A673 (cell line): ENCODE measurements at regions not wholly inside any gene's neighbourhood (a gene's known extent, or its start where the extent isn't known, plus 50 kb on each side); places are given as distances from the start of the nearest gene placed in this dataset.

Experiments
- BruUV-seq: library from RNA; stranded (reverse); fragments of 400-500 nt; replicated peaks from 2 replicates; lab custom pipeline; 2021; lab: Mats Ljungman, UMichigan
- CTCF ChIA-PET: fragments of 300-600 bp; sonication (Branson Sonifier 250); formaldehyde crosslinking; loops from one replicate; lab custom pipeline; 2022; ENCODE audit warnings: antibody characterized with exemption; lab: Charles Lee
- POLR2A ChIA-PET: fragments of 300-600 bp; sonication (Branson Sonifier 250); formaldehyde crosslinking; loops from one replicate; lab custom pipeline; 2022; ENCODE audit warnings: antibody characterized with exemption; ENCODE audit not compliant: low non-redundant PET; lab: Charles Lee
- DNase-seq: peaks from one replicate; pipeline ENCODE4 v3.0.0-alpha.2; 2015; ENCODE audit warnings: low spot score
- H3K27ac ChIP-seq: fragments of 200-600 bp; sonication (generic); 2 replicates; pipeline ENCODE4 v1.5.1; 2016; ENCODE audit warnings: mixed run types, low read depth, mild to moderate bottlenecking, mixed read lengths, antibody characterized with exemption, low read length; ENCODE audit not compliant: poor library complexity, severe bottlenecking
- H3K27me3 ChIP-seq: fragments of 200-600 bp; sonication (generic); replicated peaks from 2 replicates; pipeline ENCODE4 v1.6.1; 2017; ENCODE audit warnings: mixed run types, low read depth, mild to moderate bottlenecking, mixed read lengths, antibody characterized with exemption, low read length; ENCODE audit not compliant: insufficient read depth, poor library complexity
- H3K36me3 ChIP-seq: fragments of 200-600 bp; sonication (generic); 2 replicates; pipeline ENCODE4 v1.6.1; 2016; ENCODE audit warnings: mixed run types, mild to moderate bottlenecking, mixed read lengths, antibody characterized with exemption, low read length; ENCODE audit not compliant: insufficient read depth, poor library complexity, severe bottlenecking
- H3K4me1 ChIP-seq: fragments of 200-600 bp; sonication (generic); 2 replicates; pipeline ENCODE4 v1.6.1; 2017; ENCODE audit warnings: mixed run types, mild to moderate bottlenecking, mixed read lengths, antibody characterized with exemption, low read length; ENCODE audit not compliant: insufficient read depth, poor library complexity, severe bottlenecking
- H3K4me3 ChIP-seq: fragments of 200-600 bp; sonication (generic); 2 replicates; pipeline ENCODE4 v1.5.1; 2016; ENCODE audit warnings: low read depth, mixed run types, mild to moderate bottlenecking, mixed read lengths, low read length; ENCODE audit not compliant: poor library complexity, severe bottlenecking
- H3K9me3 ChIP-seq: fragments of 200-600 bp; sonication (generic); 2 replicates; pipeline ENCODE4 v1.6.1; 2016; ENCODE audit warnings: mixed run types, low read depth, mild to moderate bottlenecking, mixed read lengths, antibody characterized with exemption, low read length; ENCODE audit not compliant: poor library complexity, severe bottlenecking
- CTCF ChIP-seq: fragments of 300-800, 200-600 bp; sonication (generic); conservative IDR thresholded peaks from 2 replicates; pipeline ENCODE4 v1.5.1; 2017; ENCODE audit warnings: low read depth, mild to moderate bottlenecking, antibody characterized with exemption, low read length, moderate library complexity, mixed read lengths
- EZH2 ChIP-seq: fragments of 200-600 bp; sonication (generic); IDR thresholded peaks from 2 replicates; pipeline ENCODE4 v1.6.1; 2017; ENCODE audit warnings: borderline replicate concordance, low read depth, mild to moderate bottlenecking, mixed read lengths, antibody characterized with exemption, low read length; ENCODE audit not compliant: poor library complexity, severe bottlenecking
- intact Hi-C: fragments of 100-400 bp; cut with micrococcal nuclease; formaldehyde crosslinking; loops from one replicate; pipeline ENCODE4 v1.10.0; 2022; ENCODE audit not compliant: unreplicated experiment

GRCh38 chr17:79435962-79436361 is 174.9 kb downstream of the RBFOX3 start:
- Histone ChIP-seq H3K36me3 (no peaks in the 10 kb centered on the region), H3K4me1 (no peaks in the 10 kb centered on the region), H3K9me3 (no peaks in the 10 kb centered on the region), H3K4me3 (no peak overlapping the region), H3K27me3 (peaks cover 42% of the 10 kb centered on the region), H3K27ac (no peak overlapping the region)
- intact Hi-C loops = no loop called here
- no peak for TF ChIP-seq EZH2
- TF ChIP-seq CTCF = no peak
- ChIA-PET POLR2A (no interaction called here), CTCF (no interaction called here)
- no peak for DNase-seq
- no TSS peak for BruUV-seq

GRCh38 chr17:79435296-79435695 is 175.6 kb downstream of the RBFOX3 start:
- H3K4me3 ChIP-seq = no peak overlapping the region
- H3K36me3 ChIP-seq = no peaks in the 10 kb centered on the region
- no peak for DNase-seq
- H3K9me3 ChIP-seq = no peaks in the 10 kb centered on the region
- no peak for TF ChIP-seq CTCF
- TF ChIP-seq EZH2 = no peak
- no TSS peak for BruUV-seq
- H3K4me1 ChIP-seq = no peaks in the 10 kb centered on the region
- intact Hi-C loops = no loop called here
- H3K27ac ChIP-seq = no peak overlapping the region
- ChIA-PET POLR2A (no interaction called here), CTCF (no interaction called here)
- H3K27me3 ChIP-seq = peaks cover 44% of the 10 kb centered on the region

- H3K27me3 ChIP-seq = peaks cover 47% of the 10 kb centered on the region
- CTCF ChIA-PET = no interaction called here
- no peak for TF ChIP-seq CTCF
These were observed 176.6 kb downstream of the RBFOX3 start for GRCh38 chr17:79434215-79434614.

More at GRCh38 chr17:79434215-79434614, 176.6 kb downstream of the RBFOX3 start:
- BruUV-seq = no TSS peak
- H3K4me3 ChIP-seq = no peak overlapping the region
- POLR2A ChIA-PET = no interaction called here
- intact Hi-C loops = no loop called here
- no peak for DNase-seq
- no peak overlapping the region for H3K27ac ChIP-seq
- no peaks in the 10 kb centered on the region for H3K36me3 ChIP-seq
- H3K9me3 ChIP-seq = no peaks in the 10 kb centered on the region
- no peaks in the 10 kb centered on the region for H3K4me1 ChIP-seq
